Ammon's horn (tissue), 1 donor: ENCODE measurements at regions not wholly inside any gene's neighbourhood (a gene's known extent, or its start where the extent isn't known, plus 50 kb on each side); places are given as distances from the start of the nearest gene placed in this dataset.
"Not testable (repeated sequence)": the region's sequence is repeated elsewhere in the genome, so short reads cannot be mapped to it uniquely, and the experiment has no call there.

Source experiments
- DNase-seq: peaks from one replicate; pipeline ENCODE4 v3.0.0-alpha.2; 2016; ENCODE audit warnings: low spot score

DNA sequence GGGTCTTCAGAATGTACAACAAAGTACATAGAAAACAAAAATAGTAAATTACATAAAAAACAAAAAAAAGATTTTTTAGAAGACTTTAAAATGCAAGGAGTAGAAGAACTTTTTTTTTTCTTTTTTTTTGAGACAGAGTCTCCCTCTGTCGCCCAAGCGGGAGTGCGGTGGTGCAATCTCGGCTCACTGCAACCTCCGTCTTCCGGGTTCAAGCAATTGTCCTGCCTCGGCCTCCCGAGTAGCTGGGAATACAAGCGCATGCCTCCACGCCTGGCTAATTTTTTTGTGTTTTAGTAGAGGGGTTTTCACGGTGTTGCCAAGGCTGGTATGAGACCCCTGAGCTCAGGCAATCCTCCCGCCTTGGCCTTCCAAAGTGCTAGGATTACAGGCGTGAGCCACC is 104.5 kb upstream of the ZC3H15 start:
- DNase-seq: no peak

DNA sequence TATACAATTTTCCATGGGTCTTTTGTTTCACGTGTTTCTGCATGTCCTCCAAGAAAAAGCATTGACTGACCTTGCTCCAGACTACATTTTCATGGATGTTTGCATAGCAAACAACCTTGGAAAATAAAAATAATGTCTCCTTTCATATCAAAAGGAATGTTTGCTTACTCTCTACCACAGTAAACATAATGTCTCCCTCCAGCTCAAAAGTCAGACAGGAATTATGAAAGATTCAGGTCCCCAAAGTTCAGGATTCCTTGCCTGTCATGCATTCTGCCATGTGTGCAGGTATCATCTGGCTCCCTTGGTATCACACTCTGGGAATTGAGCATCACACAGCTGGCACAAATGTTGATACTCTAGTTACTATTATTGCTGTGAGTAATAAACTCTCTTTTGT is 103.1 kb upstream of the ZC3H15 start:
- no peak for DNase-seq

GRCh38 chr2:186384226-186384625 is 101.8 kb upstream of the ZC3H15 start:
- DNase-seq: no peak

DNA sequence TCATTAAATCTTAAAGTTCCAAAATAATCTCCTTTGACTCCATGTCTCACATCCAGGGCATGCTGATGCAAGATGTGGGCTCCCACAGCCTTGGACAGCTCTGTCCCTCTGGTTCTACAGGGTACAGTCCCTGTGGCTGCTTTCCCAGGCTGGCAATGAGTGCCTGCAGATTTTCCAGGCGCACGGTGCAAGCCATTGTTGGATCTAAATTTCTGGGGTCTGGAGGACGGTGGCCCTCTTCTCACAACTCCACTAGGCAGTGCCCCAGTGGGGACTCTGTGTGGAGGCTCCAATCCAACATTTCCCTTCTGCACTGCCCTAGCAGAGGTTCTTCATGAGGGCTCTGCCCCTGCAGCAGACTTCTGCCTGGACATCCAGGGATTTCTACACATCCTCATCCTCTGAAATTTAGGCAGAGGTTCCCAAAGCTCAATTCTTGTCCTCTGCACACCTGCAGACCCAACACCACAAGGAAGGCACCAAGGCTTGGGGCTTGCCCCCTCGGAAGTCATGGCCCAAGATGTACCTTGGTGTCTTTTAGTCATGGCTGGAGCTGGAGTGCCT is 100.3 kb upstream of the ZC3H15 start:
- not testable (repeated sequence) for DNase-seq

GRCh38 chr2:186399082-186399644 is 86.9 kb upstream of the ZC3H15 start:
- no peak for DNase-seq

GRCh38 chr2:186405842-186406241 is 80.2 kb upstream of the ZC3H15 start:
- no peak for DNase-seq

- DNase-seq: no peak
Observed at GRCh38 chr2:186407611-186408010, 78.4 kb upstream of the ZC3H15 start.

DNA sequence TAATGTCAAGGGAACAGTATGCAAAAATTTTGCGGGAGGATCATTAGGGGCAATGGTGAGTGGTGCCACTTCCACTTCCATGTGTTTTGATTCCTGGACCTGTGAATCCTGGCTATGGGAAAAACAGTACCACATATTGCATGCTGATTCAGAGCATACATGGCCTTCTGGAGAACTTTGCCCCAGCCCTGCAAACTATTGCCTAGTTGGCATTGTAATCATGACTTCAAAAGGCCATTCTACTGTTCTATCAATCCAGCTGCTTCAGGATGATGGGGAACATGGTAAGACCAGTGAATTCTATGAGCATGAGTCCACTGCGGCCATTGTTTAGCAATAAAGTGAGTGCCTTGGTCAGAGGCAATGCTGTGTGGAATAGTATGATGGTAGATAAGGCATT is 75.3 kb upstream of the ZC3H15 start:
- no peak for DNase-seq

DNA sequence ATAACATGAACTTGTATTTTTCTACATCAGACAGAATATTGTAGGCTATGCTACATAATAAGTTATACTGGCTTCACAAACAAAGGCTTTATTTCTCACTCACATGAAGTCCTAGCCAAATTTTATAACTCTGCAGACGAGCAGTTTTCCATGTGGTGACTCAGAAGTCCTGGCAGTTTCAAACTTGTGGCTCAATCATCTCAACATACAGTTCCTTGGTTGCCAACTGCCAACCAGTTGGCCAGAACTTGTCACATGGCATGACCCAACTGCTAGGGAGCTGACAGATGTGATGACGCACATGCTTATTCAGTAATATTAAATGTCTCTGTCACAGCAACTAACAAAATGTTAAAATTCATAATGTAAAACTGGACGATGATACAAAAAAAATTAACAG is 63.8 kb upstream of the ZC3H15 start:
- DNase-seq: peak; percentile 35

DNA sequence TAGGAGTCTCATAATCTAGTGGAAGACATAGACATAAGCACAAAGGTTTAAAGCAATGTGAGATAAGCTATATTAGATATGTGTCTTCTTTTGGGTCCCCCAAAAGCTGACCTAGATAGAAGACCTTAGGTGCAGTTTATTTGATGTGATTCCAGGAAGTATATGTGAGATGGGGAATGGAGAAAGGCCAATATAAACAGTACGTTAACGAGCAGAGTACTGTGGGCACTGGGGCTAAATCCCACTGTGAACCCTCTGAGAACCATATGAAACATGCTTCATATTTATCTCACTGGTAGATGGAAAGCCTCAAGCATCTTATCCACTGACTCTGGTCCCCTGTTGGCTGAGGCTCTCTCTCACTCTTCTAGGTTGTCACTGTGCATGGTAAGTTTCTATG is 62.6 kb upstream of the ZC3H15 start:
- no peak for DNase-seq

- DNase-seq: no peak
Observed at GRCh38 chr2:186424265-186424664, 61.8 kb upstream of the ZC3H15 start.

GRCh38 chr2:186425576-186425975 is 60.5 kb upstream of the ZC3H15 start:
- DNase-seq: no peak

- no peak for DNase-seq
Observed at GRCh38 chr2:186426153-186427016, 59.7 kb upstream of the ZC3H15 start.

DNA sequence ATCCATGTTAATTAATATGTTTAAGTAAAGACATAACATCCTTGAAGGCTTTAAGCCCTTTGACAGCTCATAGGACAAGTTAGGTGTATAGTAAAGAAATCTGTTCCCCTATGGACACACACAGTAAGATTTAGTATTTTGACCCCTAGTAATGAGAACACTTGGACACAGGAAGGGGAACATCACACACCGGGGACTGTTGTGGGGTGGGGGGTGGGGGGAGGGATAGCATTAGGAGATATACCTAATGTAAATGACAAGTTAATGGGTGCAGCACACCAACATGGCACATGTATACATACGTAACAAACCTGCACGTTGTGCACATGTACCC is 59.1 kb upstream of the ZC3H15 start:
- not testable (repeated sequence) for DNase-seq

DNA sequence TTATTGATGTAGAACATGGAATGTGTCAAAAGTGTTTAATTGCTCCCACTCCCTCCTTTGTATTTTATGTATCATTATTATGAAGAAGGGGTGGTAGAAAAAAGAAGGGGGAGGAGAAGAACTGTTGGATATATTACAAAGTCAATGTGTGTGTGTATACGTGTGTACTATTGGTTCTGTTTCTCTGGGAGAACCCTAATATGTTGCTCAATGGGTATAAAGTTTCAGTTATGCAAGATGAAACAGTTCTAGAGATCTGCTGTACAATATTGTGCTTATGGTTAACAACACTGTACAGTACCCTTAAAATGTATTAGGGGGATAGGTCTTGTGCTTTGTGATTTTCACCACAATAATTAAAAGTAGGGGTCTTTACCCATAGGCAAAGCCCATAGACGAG is 58.1 kb upstream of the ZC3H15 start:
- no peak for DNase-seq

GRCh38 chr2:186429104-186429503 is 57.0 kb upstream of the ZC3H15 start:
- peak; percentile 18 for DNase-seq

DNA sequence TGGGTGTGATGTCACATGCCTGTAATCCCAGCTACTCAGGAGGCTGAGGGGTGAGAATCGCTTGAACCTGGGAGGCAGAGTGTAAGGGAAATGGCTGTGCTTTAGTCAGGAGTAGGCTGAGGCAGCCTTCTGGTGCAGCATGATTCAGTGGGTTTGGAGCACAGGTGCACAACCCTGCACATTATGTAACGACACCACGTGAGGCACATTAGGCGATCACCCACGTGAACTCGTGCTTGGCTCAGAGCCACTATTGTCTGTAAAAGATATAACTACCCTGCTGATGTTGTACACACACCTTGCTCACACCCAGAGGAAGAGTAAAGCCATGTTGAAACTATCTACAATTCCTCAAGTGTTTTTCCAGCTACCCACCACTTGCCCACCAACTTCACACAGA is 54.8 kb upstream of the ZC3H15 start:
- DNase-seq: no peak

GRCh38 chr2:186433040-186433439 is 53.0 kb upstream of the ZC3H15 start:
- DNase-seq: no peak

GRCh38 chr2:186433777-186434432 is 52.2 kb upstream of the ZC3H15 start:
- DNase-seq: no peak
